ENCODE measurements at regions not wholly inside any gene's neighbourhood (a gene's known extent, or its start where the extent isn't known, plus 50 kb on each side); places are given as distances from the start of the nearest gene placed in this dataset.

DNA sequence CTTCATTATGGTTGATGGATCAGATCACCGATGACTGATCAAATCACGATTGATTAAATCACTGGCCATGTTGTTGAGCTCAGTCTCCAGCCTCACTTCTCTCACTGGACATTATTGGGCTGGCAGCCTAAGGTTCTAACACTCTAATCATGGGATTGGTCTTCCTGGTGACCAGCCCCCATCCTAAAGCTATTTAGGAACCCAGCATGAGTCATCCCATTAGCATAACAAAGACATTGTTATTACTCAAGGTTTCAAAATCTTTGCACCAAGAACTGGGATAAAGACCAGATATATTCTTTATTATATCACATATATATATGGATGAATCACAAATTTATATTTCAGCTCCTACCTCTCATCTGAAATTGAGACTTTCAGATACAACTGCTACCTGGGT, 272.1 kb upstream of the IL12B start:
- no peak for DNase-seq

DNA sequence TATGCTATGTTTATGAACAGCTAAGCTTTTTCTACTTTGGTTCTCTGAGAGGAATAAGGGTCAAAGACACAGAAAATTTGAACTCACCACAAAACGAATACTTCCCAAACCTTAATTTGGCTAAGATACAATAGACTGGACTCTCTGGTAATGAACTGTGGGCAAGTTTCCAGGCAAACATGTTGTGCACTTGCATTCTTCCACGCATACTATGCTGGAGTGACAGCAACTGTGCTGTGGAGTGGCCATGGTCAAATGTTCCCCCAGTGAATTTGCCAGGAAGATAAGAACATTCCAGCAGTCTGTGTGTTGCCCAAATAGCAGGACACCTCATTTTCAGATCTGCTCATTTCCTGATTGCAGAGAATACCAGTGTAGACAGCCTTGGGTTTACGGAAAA, 275.3 kb upstream of the IL12B start:
- DNase-seq: no peak

DNA sequence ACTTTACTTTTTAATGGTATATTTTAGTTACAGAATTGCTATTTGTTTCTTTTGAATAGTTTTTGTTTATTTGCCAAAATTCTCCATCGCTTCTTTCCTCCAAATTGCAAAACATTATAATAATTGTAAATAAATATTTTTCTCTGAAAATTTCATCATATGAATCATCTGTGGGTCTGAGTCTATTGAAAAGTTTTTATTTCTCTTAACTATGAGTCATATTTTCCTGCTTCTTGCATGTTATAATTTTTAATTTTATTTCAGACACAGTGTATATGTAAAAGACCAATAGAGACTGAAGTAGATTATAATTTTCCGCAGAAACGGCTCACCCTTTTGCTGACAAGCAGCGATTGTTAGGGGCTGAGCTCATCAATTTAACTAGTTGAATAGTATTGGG, 279.1 kb upstream of the IL12B start:
- no peak for DNase-seq

DNA sequence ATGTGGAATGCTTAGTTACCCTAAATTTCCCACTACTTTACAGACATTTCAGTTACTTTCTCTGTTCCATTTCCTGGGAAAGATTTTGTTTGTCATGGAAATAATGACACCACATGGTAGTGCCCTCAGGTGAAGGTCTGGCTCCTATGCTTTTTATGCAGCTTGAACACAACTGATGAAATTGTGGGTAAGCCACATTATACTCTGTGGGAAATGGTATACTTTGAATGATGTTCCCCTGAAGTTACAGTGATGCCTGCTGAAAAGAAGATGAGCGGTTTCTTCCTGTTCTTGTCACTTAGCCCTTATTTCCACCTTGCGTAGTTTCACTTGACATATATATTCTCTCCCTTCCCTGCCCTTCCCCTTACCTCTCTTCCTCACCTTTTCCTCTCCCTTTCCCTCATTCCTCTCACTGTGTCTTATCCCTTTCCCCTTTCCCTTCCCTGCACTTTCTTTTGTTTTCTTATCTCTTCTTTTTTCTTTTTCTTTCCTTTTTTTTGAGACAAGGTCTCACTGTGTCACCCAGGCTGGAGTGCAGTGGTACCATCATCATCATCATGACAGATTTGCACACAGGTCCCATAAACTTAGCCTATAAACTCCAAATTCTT, 280.8 kb upstream of the IL12B start:
- no peak for DNase-seq

DNA sequence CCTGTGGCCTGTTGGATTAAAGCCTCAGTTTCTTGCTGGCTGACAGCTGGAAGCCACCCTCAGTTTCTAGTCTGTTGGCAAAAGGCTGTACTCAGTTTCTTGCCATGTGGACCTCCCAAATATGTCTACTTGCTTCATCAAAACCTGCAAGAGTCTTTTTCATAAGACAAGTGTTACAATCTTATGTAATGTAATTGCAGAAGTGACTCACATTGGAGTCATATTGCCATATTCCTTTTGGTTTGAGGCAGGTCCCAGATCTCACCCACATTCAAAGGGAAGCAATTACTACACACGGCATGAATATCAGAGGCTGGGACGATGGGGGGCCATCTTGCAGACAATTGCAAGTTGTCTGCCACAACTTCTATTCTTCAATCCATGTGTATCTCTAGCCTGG, 286.7 kb upstream of the IL12B start:
- no peak for DNase-seq

DNA sequence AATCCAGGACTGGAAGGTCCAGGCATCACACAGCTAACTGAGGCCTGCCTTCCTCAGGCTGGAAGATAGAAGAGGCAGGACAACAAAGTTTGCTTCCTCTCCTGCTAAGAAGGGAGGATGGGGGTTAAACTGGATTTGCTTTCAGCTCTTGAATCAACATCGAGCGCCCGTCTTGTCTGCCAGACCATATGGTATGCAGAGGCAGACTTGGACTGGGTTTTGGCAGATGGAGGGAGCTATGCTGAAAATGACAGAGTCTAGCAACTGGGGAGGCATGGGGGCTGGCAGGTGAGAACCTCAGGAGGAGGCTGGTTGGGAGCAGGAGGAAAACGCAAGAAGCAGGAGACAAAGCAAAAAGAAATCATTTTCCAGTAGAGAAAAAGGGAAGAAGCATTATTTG, 289.5 kb upstream of the IL12B start:
- DNase-seq: no peak

DNA sequence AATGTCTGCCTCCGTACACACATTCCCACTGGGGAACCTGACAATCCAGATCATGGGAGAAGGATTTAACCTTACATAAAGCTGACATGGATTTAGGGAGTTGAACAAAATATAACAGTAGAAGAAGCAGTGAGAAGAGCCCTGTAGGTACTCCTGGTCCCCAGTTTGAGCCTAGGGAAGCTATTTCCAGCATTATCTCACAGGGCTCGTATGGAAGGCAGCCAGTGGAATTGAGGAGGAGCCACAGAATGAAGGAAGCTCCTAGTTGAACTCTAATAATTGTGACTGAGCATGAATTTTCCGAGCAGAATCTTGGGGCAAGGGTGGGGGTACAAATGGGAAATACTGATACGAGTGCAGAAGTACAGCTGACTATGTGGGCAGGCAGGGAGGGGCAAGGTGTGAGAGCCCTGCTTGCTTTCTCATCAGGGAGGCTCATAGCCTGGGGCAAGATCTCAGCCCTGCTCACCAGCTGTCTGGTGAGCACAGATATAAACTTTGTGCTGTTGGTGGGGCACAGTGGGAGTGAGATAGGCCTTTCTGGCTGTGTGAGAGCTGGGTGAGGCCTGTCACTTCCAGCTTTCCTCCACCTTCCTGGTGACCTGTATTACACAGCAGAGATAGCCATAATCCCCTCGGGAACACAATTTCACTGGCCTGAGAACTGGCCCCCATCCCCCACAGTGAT, 290.7 kb upstream of the IL12B start:
- DNase-seq: no peak

DNA sequence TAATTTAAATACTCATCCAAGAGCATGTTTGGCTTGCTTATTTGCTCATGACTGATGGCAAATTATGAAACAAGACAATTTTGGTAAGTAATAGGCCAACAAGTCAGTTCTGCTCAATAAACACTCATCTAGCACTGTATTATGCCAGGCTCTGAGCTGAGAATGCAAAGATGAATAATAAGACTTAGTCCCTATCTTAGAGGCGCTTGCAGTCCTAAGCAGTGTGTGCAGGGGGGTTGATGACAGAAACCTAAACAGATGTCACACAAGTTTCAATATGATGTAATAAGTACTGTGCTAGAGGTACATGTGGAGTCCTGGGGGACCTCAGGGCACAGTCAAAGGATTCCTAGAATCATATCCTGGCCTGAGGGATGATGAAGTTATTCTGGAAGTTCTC, 287.6 kb upstream of the ADRA1B start:
- no peak for DNase-seq

DNA sequence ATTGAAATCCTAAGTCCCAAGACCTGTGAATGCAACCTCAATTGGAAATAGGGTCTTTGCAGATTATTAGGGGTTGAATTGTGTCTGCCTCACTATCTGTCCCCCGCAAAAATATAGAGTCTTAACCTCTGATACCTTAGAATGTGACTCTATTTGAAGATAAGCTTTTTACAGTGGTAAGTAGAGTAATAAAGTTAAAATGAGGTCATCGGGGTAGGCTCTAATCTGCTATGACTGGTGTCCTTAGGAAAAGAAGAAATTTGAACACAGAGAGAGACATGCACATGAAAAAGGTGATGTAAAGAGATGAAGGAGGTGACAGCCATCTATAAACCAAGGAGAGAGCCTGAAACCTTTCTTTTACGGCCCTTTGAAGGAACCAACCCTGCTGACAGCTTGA, 287.1 kb upstream of the ADRA1B start:
- DNase-seq: no peak

DNA sequence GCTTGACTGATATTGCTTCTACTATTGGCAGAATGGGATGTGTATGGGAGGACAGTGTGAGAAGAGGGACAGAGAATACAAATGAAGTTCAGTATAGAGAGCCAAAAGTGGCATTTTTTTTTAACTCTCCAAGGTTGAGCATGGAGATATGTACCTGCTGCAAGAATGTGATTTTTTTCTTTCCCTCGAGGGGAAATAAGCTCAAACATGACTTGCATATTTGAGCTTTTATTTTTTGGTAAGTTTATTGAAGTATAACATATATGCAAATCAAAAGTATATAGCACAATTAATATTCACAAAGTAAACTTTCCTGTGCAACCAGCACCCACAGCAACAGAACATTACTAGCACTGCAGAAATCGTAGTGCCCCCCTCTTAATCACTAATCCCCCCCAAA, 285.7 kb upstream of the ADRA1B start:
- no peak for DNase-seq

DNA sequence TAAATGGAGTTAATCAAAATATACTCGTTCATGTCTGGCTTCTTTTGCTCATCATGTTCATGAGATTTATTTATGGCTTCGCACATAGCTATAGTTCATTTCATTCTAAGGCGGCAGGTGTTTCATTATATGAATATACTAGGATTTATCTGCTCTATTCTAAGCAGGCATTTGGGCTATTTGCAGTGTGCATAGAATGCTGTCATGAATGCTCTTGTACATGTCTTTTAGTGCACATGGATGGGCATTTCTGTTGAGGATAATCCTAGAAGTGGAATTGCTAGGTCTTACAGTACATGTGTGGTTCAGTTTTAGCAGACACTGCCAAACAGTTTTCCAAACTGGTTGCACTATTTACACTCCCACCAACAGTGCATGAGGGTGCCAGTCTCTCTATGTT, 285.3 kb upstream of the ADRA1B start:
- DNase-seq: no peak

DNA sequence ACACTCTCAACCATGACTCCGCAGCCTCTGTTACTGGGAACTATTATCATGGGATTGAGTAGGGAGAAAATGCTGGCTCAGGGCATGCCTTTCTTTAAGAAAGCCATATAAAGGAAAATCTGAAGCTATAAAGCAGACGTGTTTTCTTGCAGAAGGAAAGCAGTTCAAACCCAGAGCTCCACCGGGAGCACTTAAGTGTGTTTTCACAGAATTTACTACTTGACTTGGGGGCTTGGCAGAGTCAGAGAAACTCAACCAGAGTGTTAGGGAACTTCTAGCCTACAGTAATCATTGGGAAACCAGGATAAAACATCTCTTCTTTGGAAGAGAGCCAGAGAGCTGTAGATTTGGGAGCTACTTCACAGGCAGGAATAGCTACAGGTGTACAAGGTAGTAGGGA, 283.4 kb upstream of the ADRA1B start:
- no peak for DNase-seq

DNA sequence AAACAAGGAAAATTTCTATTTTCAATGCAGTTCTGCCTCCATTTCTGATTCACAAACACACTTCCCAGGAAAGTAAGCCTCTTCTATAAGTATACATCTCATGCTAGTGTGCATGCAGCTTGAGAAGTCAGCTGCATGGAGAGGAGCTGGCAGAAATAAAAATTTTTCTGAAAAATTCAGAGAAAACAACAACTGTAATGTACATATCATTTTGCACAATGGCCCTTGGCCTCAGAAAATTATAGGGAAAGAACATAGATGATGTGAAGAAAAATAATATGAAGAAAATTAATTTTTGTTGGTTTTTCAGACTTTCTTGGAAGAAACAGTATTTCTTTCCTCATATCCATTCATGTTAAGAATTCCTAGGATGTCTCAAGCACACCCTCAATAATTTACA, 277.8 kb upstream of the ADRA1B start:
- no peak for DNase-seq

DNA sequence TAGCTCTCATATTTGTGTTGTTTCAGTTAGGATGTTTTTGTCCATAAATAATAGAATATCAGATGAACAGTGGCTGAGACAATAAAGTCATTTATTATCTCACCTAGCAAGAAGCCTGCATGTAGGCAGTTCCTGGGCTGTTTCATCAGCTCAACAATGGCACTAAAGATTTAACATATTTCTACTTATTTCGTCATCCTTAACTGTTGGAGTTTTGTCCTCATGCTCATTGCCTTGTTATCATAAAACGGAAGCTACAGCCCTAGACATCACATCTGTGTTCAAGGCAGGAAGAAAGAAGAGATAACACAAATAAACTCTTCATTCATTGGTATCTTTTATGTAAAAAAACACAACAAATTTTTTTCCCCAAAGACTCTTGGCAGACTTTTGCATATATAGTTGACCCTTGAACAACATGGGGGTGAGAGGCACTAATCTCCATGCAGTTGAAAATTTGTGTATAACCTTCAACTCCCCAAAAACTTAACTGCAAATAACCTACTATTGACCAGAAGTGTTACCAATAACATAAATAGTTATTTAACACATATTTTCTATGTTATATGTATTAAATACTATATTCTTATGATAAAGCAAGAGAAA, 277.2 kb upstream of the ADRA1B start:
- no peak for DNase-seq

DNA sequence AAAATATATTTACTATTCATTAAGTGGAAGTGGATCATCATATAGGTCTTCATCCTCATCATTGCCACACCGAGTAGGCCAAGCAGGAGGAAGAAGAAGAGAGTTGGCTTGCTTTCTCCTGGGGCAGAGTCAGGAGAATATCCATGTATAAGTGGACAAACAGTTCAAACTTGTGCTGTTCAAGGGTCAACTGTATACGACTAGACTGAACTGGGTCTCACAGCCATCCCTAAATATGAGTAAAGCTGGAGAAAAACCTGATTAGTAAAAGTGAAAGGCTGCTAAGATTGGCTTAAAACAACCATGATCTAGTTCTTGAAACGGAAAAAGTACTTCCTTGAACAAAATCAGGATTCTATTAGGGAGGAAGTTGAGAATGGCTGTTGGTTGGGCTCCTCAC, 276.7 kb upstream of the ADRA1B start:
- no peak for DNase-seq

DNA sequence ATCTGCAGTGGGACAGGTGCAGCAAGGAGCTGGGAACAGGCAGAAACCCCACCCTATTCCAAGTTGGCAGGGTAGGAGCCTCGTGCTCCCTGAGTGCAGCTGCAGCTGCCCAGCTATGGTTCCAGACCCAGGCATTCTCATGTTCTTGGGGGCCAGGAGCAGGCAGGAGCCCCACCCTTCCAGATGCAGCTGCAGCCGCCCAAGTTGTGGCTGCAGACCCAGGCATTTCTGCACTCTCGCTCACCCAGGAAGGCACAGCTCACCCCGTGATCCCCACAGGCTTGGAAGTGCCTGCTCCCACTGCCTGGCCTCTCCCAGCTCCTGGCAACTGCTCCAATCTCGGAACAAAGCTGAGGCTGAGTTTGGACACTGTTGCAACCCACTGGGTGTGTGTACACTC, 275.8 kb upstream of the ADRA1B start:
- DNase-seq: no peak

DNA sequence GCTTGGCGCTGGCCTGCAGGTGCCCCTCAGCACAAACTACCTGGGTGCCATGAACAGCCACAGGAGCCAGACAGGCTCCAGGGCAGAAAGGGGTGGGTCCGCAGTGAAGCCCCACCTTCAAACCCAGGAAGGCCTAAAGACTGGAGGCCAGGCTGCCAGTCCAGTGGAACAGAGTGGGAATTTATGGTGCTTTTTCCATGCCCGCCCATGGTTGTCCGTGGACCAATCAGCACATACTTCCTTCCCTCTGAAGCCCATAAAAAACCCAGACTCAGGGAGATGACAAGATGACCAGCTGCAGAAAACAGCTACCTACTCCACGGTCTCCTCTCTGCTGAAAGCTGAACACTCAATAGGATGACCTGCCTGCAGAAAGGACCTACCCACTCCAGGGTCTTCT, 275.4 kb upstream of the ADRA1B start:
- no peak for DNase-seq

DNA sequence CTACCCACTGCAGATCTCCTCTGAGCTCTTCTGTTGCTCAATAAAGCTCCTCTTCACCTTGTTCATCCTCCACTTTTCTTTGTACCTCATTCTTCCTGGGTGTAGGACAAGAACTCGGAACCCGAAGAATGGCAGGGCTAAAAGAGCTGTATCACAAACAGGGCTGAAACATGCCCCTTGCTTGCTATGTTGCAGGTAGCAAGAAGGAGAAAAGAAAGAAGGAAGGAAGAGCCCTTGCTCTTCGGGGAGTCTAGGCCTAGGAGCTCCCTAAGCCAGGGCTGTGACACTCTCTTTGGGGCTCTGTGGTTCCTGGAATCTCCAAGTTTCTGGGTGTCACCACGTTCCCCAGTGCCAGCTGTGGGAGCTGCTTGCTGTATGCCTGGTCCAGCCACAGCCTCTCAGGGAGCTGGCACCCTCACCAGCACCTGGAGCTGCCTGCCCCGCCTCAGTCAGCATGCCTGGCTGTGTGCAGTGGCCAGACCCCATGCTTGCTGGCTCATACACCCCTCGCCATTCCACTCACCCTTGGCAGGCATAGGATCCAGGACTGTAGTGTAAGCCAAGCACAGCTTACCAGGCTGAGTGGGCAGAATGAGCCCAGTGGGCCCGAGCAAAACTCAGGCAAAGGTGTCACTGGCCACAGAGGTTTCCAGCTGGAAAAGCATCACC, 274.8 kb upstream of the ADRA1B start:
- DNase-seq: no peak

DNA sequence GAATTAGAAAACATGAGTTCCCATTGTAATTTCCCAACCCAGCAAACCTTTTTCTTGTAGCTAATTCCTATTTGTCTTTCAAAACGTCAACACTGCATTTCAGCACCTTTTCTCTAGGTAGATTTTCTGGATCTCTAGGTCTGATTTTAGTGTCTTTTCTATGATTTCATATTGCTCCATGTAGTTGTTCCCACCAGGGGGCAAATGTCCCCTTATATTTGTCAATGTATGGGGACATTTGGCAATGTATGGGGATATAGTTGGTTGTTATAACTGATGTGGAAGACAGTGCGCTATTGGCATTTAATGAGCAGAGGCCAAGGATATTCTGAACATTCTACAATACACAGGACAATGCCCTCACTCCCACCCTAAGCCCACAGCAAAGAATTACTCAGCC, 273.9 kb upstream of the ADRA1B start:
- DNase-seq: no peak

DNA sequence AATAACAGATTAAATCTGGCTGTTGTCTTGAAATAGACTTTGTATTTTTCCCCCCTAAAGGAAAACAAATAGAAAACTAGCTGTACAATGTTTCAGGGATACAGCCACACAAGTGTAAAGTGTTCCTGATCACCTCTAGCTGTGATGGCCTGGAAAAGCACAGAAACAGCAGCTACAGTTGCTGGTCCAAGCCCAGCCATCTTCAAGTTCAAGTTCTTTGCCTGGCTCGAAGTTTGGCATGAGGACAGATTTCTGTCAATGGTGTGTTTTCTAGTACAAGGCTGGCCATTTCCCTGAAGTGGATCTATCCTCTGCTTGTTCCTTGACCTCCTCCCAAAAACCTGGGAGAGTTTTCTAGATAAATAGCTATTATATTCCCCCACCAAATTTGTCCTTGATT, 272.2 kb upstream of the ADRA1B start:
- DNase-seq: no peak

DNA sequence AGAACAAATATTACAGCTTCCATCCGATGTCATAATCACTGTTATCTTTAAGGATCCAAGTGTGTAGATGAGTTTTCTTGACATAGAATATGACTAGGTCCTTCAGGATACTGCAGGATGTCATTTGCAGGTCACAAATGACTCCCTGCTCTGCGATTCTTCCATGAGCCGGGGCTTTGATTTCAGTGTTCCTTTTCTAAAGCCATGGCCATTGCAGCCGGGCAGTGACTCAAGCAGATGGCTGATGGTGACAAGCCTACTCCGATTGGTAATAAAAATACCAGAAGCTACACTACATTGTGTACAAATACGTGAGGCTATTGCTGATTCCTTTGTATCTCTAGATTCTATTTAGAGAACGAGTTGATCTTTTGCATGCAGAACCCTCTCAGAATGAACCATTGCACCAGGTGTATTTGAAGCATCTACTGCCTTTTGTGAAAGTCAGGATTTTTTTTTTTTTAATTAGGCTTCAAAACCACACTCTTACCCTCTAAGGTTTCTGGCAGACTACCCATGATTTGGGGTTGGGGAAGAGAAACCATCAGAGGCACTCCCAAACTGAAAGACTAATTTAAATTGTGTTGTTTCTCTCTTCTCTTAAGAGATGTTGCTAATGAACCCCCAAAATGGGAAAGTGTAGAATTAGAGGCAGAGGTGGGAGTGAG, 271.0 kb upstream of the ADRA1B start:
- no peak for DNase-seq

DNA sequence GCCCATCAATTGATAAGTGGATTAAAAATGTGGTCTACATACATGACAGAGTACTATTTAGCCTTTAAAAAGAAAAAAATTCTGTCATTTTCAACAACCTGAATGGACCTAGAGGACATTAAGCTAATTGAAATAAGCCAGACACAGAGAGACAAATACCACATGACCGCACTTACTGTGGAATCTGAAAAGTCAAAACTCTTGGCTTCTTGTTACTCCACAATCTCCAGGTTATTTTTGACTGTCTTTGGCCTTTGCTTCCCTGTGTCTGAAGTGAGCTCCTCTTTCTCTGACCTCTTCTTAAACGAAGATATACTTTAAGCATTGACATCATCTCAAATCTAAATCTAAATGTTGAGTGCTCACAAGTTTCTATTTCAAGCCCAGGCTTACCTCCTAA, 265.5 kb upstream of the ADRA1B start:
- no peak for DNase-seq

DNA sequence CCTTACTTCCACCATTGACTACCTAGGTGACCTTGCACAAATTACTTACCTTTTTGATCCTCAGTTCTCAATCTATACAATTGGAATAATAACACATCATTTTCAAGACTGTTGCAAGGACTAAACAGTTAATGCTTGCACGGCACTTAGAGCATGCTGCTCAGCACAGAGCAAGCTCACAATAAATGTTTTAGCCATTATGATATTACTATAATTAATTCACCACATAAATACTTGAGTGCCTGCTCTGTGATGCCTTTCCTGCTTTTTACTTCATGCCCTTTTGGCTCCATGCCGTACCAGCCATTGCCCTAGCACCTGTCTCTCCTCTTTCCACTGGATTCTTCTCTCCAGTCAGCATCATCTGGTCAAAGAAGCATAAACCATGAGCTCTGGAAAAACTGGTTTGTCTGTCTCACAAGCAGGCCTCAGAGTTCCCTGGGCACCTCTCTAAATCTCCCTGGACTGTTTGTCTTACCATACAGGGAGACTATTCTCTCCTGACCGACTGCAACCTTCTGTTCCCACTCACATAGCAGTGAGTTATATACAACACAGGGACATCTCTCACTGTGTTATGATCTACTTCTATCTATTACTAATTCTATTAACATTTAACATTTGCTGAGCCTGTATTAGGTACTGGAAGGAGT, 260.4 kb upstream of the ADRA1B start:
- no peak for DNase-seq
